NT2/D1 (cell line): ENCODE measurements at regions not wholly inside any gene's neighbourhood (a gene's known extent, or its start where the extent isn't known, plus 50 kb on each side); places are given as distances from the start of the nearest gene placed in this dataset.

Experiments
- SUZ12 ChIP-seq: IDR thresholded peaks from 2 replicates; pipeline ENCODE4 v1.6.1; 2011; ENCODE audit not compliant: insufficient read length, insufficient read depth; ENCODE audit errors: extremely low read depth
- YY1 ChIP-seq: IDR thresholded peaks from 2 replicates; pipeline ENCODE4 v1.6.1; 2011; ENCODE audit not compliant: insufficient read length, insufficient read depth
- ZNF274 ChIP-seq: IDR thresholded peaks from 2 replicates; pipeline ENCODE4 v1.6.1; 2011; ENCODE audit warnings: mild to moderate bottlenecking, low read depth, low read length

DNA sequence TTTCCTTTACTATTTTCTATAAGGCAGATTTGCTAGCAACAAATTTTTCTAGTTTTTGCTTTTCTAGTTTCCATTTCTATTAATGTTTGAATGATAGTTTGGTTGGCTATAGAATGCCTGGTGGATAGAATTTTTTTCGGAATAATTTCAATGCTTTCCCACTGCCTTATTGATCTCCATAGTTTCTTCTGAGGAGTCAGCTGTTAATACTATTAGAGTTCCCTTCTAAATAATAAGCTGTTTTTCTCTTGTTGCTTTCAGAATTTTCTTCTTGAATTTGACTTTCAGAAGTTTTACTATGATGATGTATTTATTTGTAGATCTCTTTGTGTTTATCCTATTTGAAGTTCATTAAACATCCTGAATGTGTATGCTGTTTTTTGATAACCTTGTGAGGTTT, 91.8 kb downstream of the VSIG4 start:
- no peak for TF ChIP-seq YY1
- TF ChIP-seq ZNF274: no peak
- no peak for TF ChIP-seq SUZ12
